ENCODE measurements at regions not wholly inside any gene's neighbourhood (a gene's known extent, or its start where the extent isn't known, plus 50 kb on each side); places are given as distances from the start of the nearest gene placed in this dataset.

DNA sequence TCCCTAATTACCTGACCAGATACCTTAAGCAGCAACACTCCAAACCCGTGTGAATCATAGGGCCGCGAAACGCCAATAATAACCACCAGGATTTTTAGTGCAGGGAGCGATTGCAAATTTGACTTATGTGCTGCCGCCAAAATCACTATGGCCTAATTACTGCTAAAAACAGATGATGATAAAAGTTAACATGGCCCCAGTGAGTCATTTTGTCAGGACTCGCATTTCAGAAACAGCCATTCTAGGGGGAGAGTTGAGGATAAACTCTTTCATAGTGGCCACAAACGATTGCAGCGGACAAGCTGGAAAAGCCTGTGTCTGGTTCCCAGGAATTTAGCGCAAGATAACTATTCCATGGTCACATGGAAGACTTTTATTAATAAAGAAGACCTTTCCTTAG, 103.4 kb downstream of the HLX start:
- no peak for DNase-seq (ENCODE audit: low read depth)

DNA sequence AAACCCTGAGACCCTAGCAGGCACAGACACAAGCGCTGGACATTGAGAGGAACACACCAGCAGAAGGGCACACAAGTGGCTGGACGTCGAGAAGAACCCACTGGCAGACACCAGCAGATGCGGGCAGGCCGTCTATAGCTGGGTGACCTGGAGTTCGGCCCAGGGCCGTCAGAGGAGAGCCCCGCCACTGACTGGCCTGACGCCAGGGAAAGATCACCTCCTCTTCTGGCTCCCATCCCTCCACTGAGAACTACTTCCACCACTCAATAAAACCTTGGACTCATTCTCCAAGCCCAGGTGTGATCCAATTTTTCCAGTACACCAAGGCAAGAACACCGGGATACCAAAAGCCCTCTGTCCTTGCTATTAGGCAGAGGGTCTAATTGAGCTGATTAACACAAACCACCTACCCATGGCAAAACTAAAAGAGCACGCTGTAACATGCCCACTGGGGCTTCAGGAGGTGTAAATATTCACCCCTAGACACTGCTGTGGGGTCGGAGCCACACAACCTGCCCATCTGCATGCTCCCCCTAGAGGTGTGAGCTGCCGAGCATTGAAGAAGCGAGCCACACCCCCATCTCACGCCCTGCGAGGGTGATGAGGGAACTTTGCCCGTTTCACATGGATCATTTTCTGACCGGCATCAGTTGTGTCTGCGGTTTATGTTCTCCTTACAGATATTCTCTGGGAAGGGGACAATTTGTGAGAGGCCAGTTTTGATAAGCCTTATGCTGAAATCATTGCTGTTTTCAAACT, 104.8 kb downstream of the HLX start:
- no peak for DNase-seq (ENCODE audit: low read depth)

DNA sequence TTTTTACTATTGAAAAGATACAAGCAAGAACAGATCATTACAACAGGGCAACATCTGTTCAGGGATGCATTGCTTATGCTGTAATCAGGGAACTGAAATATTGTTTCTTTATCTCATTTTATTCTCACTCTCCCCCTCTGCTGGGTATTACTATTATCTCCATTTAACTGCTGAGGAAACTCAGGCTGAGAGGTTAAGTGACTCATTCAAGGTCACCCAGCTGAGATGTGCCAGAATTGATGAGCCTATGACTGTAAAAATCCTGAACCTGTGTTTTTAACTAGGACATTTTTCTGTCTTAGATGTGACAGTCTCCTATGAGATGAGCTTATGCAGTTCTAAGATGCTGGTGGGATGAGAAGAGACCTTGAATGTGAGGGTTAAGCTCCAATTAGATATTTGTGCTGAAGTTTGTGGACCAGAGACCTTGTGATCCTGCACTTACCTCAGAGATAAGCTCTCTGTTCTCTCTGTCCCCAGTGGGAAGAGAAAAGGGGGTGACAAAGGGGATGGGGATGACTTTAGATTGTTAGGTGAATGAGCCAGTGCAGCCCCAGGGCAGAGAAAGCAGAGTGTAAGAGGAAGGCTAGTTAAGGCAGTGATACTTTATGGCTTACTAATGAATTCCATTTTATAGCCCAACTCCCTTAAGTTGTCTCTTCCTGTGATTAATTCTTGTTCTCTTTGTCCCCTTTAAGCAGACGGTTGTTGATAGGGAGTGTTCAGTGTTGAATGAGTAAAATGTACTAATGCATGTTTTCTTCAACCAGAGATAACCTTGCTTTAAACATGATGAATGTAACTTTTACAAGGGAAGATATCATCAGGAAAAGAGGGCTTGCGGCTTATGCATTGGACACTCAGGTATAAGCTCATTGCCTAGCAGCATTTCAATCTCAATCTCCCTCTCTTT, 111.4 kb downstream of the HLX start:
- no peak for DNase-seq (ENCODE audit: low read depth)

DNA sequence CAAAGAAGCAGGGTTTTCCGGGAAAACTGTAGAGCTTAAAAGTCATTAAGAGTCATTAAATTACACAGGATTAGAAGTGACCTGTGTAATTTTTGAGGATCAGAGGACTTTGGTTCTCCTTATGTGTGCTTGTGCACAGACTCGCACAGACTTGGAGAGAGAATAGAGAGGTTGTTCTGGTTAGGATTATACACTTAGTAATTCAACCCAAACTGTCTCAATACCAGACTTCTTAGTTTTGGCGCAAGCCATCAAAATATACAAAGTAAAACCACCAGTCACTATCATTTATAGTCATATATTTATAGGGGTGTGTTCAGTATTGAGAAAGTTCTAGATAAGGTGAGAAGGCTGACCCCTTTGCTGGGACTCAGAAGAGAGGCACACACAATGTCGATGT, 112.3 kb downstream of the HLX start:
- no peak for DNase-seq (ENCODE audit: low read depth)

DNA sequence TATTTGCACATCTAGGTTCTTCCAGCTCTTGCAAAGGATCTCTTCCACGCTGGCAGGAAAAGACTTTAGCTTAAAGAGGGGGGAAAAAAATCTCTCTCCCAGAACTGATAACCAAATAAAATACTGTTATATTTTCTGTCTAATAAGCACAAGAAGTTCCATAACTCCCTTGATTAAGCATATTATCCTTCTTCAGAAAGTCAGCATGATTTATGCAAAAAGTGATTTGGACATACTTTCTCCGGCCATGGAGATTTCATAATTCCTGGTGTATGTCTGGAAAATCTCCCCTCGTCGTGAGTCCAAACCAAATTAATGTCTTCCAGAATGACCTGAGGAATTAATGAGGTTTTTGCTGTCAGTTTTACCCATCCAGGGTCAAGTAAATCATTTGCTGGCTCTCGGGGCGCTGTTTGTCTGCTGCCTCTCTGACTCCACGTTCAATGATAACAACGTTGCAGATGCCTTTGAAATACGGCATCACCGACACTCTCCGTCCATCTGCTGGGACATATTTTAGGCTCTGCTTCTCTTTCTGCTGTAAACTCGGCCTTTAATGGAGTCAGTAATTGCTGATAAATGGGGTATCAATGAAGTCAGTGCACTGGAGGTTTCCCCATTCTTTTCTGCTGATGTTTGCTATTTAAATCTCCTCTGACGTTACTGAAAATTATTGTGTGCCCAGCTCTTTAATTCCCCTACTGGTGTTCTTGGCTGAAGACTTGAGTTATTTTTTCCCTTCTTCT, 112.9 kb downstream of the HLX start:
- DNase-seq (ENCODE audit: low read depth), result no peak

DNA sequence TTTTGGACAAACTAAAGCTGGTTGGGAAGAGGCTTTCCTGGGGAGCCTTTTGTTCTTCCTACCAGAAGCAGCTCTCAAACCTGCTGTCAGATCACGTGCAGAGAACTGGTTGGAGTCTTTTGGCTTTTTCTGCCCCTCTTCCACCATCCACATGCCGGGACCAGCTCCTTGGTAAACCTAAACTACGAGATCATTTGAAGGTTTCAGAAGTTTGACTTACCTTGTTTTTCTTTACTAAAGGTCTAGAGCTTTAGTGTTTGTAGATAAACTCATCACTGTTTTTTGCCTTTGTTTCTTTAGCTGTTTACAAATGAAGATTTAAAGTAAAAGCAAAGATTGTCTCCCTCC, 113.4 kb downstream of the HLX start:
- no peak for DNase-seq (ENCODE audit: low read depth)

DNA sequence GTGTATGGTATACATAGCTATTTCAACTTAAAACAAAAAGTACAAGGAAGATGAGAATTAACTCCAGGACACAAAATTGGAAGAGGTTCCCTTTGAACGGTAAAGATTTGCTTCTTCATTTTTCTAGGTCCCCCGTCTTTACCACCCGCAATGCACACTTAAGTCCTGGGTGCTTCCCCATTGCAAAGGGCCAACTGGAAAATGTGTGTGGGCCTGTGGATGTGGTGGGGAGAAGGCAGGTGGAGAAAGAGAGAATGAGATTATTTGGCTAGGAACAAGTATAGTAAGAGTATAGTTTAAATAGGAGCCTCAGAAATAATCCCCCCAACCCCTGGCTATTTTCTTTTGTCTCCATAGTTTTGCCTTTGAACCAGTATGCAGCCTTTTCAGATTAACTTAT, 115.4 kb downstream of the HLX start:
- no peak for DNase-seq (ENCODE audit: low read depth)

DNA sequence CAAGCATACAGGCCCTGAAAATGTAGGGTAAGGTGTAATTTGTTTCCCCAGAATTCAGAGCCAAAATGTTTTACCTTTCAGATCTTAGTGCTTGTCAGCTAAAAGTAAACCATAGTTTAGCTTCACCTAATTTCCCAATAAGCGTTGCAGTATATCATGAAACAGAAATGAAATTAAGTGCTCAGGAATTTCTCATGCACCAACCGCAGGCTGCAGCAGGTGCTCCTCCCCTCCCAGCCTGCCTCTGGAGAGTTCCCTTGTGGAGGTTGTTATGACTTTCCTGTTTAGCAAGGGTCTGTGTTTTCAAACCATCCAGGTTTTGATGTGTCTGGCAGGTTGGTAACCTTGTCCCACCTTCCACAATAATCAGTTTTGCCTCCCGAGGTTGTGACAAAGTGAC, 118.5 kb downstream of the HLX start:
- DNase-seq (ENCODE audit: low read depth), result no peak

DNA sequence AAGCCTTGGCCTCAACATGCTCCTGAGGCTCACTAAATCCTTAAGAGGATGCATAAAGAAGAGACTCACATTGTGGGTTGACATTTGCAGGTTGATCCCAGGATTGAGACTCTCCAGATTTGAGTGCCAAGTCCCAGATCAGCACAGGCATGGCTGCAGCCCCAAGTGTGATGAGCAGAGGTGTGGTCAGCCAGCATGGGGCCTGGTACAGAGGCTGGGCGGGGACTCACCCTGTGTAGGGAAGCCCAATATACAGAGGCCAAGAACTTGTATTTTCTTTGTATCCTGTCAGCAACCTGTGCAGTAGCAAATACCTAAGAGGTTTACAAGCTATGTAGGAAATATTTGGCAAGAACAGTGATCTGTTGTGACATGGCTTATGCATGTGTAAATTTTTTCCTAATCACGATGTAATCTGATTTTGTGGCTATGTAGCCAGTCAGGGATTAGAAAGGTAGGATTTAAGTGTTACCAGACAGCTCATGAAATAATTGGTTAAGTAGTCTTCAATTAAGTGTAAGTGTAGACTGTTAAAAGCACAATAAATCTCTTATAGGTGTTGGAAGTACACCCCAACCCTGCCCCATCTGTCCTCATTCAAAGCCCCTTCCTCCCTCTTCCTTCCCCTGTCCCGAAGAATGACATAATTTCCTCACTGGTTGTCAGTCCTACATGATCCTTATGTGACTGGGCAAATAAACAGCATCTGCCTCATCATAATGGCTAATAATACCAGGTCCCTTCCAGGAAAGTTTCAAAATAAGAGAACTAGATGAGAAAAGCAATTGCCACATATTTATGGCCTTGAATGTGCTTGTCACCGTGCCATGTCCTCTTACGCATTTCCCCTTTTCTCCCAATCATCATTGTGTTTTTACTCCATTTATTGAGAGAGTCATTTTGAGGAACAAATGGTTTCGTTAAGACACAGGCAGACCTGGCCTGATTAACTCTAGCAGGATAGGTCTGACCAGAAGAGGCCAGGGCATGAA, 120.9 kb downstream of the HLX start:
- DNase-seq (ENCODE audit: low read depth), result no peak

DNA sequence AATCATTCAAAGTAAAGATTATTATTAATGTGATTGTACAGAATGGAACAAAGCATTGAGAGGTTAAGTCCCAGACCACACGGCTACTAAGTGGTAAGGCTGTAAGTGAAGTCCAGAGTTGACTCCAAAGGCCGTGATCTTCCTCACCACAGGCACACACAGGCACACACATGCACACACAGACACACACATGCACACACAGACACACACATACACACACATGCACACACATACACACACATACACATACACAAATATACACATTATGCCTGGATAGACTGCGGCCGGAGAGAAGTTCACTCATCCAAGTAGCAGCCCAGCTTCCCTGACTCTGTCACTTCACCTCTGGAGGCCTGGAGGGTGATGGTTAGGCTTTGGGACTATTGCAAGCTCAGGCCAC, 121.9 kb downstream of the HLX start:
- DNase-seq (ENCODE audit: low read depth), result no peak

DNA sequence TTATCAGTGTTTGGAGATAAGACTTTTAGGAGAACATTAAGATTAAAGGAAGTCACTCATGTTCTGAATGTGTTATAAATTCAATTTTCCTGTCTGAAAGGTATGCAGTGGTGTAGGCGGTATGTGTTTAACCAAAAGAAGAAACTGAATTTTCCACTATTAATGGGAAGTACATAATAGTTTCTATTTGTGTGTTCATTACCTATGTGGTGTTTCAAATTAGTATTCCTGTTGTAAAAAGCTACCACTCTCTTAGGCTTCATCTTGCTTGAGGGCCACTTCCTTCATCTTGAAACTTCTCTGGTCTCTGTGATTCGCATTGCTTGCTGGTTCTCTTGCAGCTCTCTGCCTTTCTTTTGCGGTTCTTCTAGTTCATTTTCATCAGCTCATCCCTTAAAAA, 123.4 kb downstream of the HLX start:
- DNase-seq (ENCODE audit: low read depth), result no peak

DNA sequence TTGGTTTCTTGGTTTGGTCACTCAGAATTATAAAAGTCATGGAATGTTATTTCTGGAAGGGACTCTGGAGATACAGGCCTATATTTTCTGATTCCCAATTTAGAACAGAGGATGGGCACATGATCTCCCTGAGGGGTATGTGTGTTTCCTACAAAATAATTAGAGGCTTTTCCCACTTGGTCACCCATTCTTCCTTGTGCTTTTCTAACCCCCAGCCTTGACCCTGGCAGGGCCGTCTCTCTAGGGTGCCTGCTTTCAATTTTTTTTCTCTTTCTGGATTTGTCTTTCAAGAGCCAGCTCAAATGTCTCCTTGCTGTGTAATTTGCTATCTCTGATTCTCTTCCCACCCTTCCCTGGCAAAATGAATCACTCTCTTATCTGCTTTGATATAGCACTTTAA, 131.9 kb downstream of the HLX start:
- DNase-seq (ENCODE audit: low read depth), result no peak

DNA sequence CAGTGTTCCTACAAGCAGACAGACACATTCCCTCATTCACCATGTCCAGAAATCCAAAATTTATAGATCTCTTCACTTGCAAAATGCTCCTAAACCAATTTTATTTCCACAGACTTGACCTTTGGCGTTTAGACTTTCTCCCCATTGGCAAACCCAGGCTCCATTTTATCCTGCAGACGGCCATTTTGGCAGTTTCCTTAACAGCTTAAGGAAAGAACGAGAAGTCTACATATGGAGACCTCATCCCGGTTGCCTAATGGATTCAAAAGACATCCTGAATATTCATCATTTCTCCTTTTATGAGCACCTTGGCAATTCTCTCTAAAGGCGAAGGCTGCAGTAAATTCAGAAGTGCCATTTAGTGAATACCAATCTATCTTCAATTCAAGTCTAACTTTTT, 132.9 kb downstream of the HLX start:
- no peak for DNase-seq (ENCODE audit: low read depth)

DNA sequence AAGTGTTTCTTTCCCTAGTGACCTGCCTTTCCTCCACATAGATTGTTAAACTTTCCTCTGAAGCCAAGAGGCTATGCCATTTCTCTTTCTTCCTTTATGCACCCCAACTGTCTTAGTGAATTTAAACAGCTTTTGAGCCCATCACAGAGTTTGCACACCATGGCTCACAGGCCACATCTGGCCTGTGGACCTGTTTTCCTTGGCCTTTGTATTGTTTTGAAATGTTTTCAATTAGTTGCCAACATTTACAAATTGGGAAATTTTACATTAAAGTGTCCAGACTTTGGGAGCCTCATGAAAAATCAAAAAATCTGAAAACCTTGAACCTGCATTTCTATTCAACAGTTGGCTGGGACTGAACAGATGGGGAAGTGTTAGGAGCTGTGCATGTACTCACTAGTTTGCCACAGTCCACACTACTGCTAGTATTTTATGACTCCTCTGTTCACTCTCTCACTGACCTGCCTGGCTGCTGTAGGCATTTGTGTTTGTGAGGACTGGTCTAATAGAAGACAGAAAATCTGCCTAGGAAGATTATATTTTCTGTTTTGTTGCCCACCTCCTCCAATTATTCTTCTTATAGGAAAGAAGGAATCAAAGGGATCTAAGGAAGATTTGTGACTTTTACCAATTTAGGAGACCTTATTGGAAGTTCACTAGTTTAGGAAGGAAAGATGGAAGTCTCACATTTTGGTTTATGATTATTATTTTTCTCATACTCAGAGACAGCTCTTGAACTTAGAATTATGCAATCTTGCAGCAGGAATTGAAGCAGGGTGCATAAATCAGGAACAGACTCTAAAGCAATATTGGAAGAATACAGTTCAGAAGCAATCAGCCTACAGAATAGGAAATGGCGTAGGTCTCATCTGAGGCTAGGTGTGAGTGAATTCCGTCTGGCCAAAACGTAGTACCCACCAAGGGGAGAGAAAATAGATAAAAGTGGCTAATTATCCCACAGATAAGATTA, 134.7 kb downstream of the HLX start:
- no peak for DNase-seq (ENCODE audit: low read depth)

DNA sequence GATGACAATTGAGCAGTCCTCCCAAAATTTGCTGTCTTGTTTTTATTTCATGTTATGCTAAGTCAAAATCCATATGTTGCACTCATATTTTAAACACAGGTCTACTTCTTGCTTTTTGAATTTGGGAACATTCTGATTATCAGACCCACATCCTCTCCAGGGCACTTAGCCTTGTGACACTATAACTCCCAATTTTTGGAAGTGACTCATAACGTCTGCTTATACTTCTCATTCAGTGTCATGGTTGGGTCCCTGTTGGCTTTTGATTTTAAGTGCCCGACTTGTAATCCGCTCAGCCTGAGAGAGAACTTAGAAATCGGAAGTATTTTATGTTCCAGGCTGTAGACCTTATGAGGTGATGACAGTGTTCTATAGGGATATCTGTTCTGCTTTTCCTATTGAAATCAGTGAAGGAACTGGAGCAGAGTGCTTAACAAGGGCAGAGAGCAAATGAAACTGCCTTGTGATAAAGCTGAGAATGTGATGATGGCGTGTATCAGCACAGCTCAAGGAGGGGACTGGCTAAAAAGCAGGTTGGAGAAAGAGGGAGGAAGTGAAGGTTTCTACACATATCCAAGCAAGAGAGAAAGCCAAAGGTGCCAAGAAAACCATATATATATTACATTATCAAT, 136.0 kb downstream of the HLX start:
- DNase-seq (ENCODE audit: low read depth), result no peak

DNA sequence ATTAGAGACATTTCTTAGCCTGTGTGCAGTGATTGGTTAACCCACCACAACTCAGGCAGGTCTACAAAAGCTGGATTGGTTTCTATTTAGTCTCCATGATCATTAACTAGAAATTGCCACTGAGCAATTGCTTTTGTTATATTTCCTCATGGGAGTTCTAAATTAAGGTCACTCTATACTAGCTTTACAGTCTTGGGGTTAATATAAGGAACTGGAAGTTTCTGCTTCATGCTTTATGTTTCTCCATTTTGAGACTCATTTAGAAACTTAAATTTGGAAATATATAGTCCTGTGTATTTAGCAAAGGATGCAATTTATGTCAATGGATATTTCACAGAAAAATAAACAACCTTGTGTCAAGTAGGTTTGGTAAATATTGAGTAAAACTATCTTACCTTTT, 137.5 kb downstream of the HLX start:
- DNase-seq (ENCODE audit: low read depth), result no peak

DNA sequence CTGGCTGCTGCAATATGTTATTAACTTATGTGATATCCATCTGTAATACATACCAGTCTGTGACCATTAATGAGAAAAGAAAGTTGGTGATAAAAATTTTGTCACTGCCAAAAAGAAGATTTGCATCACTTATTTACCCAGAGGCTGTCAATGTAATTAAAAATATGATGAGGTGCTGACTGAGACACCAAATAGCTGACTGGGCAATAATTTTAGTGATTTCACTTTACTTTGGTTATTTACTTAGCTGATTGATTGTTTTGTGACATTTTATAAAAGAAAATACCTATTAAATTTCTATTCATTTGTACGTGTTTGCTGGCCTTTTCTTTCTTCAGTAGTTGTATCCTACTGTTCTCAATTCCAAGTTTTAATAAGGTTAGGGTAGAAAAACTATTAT, 139.2 kb downstream of the HLX start:
- DNase-seq (ENCODE audit: low read depth), result no peak

DNA sequence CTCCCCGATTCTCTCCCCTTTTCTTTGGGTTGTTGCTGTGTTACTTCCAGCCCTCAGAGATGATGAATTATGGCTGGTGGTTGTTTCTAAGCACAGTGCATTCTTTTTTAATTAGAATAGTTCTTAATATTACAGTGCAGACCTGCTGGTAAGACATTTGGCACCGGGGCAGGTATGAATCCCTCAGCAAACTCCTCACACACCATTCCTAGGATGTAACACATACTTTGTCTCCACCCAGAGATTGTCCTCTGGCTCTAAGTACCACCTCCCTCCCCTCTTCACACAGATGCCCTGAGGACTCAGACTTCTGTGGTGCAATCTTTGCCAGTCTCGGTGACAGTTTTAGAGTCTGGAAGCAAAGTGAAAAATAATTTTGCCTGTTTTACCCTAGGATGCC, 143.1 kb downstream of the HLX start:
- peak; percentile 21 for DNase-seq (ENCODE audit: low read depth)

DNA sequence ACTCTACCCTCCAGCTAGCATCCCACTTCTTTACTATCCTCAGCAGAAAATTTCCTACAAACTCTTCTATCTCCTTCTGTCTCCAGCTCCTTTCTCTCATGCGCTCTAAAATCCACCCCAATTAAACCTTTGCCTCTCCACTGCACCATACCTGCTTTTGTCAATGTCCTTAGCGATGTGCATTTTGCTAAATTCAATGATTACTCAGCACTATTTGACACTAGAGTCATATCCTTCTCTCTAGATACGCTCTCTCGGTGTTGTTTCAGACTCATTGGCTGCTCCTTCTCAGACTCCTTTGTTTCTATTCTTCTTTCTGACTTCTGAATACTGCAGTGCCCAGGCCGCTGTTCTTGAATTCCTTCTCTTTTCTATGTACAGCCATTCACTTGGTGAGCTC, 144.2 kb downstream of the HLX start:
- no peak for DNase-seq (ENCODE audit: low read depth)

DNA sequence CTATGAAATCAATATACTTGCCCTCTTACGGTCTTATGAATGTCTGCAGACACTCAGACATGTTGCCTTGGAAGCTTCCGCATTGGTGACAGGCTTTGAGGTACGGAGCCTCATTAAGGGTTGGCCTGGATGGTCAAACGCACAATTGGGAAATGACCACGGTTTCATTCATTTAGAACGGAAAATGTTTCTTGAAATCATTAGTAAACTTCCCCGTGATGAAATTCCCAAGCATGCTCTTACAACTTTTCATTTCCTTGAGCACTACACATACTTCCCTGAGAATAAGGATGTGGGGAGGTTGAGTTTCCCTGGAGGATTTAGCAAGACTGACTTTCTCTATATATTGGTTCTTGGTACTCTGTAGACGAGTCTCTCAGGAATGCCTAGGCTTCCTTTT, 146.3 kb downstream of the HLX start:
- no peak for DNase-seq (ENCODE audit: low read depth)
